ENCODE measurements at regions not wholly inside any gene's neighbourhood (a gene's known extent, or its start where the extent isn't known, plus 50 kb on each side); places are given as distances from the start of the nearest gene placed in this dataset.

DNA sequence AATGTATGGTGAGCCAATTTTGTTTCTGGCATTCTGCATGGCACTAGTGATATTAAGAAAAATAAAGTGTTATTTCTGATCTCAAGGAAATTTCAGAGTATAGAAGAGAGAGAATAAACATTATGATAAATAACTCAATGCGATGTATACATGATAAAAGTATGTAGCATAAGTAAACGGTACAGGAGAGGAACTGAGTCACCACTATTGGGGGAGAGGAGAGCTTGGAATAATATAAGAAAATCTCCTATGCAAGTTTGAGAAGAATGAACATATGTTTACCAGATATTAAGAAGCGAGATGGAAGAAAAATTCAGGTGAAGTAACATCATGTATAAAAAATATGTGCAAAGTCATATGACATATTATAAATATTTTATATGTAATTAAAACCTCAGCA is 1230.3 kb upstream of the CITED2 start:
- no peak overlapping the region for H3K27ac Mint-ChIP-seq (ENCODE audit: unreplicated experiment)
- H3K27me3 Mint-ChIP-seq (ENCODE audit: unreplicated experiment): no peaks in the 10 kb centered on the region
- H3K9me3 Mint-ChIP-seq (ENCODE audit: unreplicated experiment): no peaks in the 10 kb centered on the region
- no peaks in the 10 kb centered on the region for H3K4me1 Mint-ChIP-seq (ENCODE audit: low read depth, unreplicated experiment)
- no peaks in the 10 kb centered on the region for H3K36me3 Mint-ChIP-seq (ENCODE audit: unreplicated experiment)
- DNase-seq: no peak
- TF ChIP-seq, protein P1, sequence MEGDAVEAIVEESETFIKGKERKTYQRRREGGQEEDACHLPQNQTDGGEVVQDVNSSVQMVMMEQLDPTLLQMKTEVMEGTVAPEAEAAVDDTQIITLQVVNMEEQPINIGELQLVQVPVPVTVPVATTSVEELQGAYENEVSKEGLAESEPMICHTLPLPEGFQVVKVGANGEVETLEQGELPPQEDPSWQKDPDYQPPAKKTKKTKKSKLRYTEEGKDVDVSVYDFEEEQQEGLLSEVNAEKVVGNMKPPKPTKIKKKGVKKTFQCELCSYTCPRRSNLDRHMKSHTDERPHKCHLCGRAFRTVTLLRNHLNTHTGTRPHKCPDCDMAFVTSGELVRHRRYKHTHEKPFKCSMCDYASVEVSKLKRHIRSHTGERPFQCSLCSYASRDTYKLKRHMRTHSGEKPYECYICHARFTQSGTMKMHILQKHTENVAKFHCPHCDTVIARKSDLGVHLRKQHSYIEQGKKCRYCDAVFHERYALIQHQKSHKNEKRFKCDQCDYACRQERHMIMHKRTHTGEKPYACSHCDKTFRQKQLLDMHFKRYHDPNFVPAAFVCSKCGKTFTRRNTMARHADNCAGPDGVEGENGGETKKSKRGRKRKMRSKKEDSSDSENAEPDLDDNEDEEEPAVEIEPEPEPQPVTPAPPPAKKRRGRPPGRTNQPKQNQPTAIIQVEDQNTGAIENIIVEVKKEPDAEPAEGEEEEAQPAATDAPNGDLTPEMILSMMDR (IDR thresholded peaks at IDR 0.05; ENCODE audit: partially characterized antibody, unreplicated experiment): no peak
- H3K4me3 Mint-ChIP-seq (ENCODE audit: unreplicated experiment): no peak overlapping the region

DNA sequence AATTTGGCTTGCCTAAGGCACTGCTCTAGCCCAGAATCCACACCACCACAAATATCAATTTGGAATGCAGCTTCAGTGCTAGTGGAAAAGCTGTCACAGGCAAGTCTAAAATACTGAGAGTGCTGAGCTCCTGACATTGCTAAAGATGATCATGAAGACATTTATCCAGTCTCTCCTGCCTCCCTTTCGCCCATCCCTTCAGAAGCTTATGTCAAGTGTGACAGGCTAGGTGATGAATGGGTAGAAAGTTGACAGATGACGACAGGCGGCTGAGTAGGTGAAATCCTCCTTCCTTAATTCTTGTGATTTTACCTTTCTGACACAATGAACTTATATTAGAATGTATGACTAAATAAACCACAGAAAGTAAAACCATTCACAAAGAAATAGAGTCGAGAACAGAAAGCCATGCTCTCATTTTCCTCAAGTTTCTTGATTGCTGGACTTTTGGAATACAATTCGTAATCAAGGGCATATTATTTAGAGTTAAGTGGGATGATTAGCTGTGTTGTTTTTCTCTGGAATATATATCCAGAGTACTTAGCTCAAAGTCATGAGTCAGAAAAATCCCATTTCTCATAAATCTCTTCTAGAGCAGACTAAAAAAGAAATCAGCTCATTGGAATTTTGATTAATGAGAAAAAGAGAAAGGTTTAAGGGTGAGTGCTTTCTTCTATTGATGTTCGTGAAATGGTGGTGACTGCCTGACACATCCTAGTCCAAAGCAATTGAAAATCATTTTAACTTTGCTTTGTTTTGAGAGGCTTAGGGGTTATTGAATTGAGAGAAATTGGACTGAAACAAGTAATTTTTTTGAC is 1228.2 kb upstream of the CITED2 start:
- H3K36me3 Mint-ChIP-seq (ENCODE audit: unreplicated experiment): no peaks in the 10 kb centered on the region
- H3K4me1 Mint-ChIP-seq (ENCODE audit: low read depth, unreplicated experiment): no peaks in the 10 kb centered on the region
- H3K27ac Mint-ChIP-seq (ENCODE audit: unreplicated experiment): no peak overlapping the region
- TF ChIP-seq, protein P1 (IDR thresholded peaks at IDR 0.05; ENCODE audit: partially characterized antibody, unreplicated experiment): no peak
- no peaks in the 10 kb centered on the region for H3K9me3 Mint-ChIP-seq (ENCODE audit: unreplicated experiment)
- no peak for DNase-seq
- no peaks in the 10 kb centered on the region for H3K27me3 Mint-ChIP-seq (ENCODE audit: unreplicated experiment)
- H3K4me3 Mint-ChIP-seq (ENCODE audit: unreplicated experiment): no peak overlapping the region

DNA sequence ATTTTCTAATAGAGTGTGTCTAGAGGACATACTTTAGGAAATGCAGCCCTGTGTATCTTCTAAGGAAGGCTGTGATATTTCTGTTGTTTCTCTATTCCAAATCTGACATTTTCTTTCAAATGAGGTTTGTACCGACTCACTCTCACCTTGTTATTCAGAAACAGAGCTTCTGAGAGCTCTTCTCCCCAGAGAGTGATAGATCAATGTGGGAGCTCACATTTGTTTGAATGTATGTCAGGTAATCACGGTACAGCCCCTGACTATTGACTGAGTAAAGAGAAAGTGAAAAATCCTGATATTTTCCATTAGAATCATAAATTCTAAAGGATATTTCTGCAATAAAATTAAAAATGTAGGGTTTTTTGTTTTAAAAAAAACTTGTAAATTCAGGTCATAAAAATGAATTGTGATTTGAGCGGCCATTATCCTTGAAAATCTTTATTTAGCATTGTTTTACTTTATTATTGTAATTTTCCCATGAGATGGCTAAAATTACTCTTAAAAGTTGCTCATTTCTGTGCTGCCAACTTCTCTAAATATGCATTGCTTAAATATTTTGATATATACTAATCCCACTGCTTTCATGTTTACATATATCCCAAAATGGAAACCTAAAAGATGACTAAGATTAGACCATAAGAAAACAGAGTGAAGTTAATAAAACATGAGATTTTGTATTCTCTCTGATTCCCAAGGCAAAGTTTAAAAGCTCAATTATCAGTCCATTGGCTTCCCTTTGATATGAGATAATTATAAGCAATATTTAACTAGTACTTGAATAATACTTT is 1226.8 kb upstream of the CITED2 start:
- Mint-ChIP-seq H3K4me1 (ENCODE audit: low read depth, unreplicated experiment) (no peaks in the 10 kb centered on the region), H3K4me3 (ENCODE audit: unreplicated experiment) (no peak overlapping the region)

DNA sequence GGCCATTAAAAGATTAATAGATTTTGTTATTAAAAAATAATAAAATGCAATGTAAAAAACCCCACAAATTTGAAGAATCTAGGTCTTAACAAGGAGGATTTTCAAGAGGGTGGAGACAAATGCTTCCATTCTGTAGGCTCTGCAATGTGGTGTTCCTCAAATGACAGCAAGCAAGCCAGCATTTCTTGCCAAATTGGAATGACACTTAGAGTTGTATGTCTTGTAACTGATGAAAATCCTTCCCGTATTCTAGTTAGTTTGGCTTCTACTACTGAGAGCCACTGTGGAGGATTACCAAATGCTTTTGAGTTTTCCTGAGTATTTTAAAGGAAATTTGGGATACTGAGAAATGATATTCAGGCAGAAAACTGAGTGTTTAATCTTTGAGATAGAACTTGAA is 1225.5 kb upstream of the CITED2 start:
- no peaks in the 10 kb centered on the region for H3K36me3 Mint-ChIP-seq (ENCODE audit: unreplicated experiment)
- no peaks in the 10 kb centered on the region for H3K9me3 Mint-ChIP-seq (ENCODE audit: unreplicated experiment)

More for the DNA sequence above, 1226.8 kb upstream of the CITED2 start:
- Mint-ChIP-seq H3K27me3 (ENCODE audit: unreplicated experiment) (no peaks in the 10 kb centered on the region), H3K9me3 (ENCODE audit: unreplicated experiment) (no peaks in the 10 kb centered on the region), H3K27ac (ENCODE audit: unreplicated experiment) (no peak overlapping the region), H3K36me3 (ENCODE audit: unreplicated experiment) (no peaks in the 10 kb centered on the region)
- TF ChIP-seq, protein P1 (IDR thresholded peaks at IDR 0.05; ENCODE audit: partially characterized antibody, unreplicated experiment): no peak
- no peak for DNase-seq

More for the DNA sequence above, 1225.5 kb upstream of the CITED2 start:
- no peaks in the 10 kb centered on the region for H3K4me1 Mint-ChIP-seq (ENCODE audit: low read depth, unreplicated experiment)
- no peak for DNase-seq
- H3K27me3 Mint-ChIP-seq (ENCODE audit: unreplicated experiment): no peaks in the 10 kb centered on the region
- TF ChIP-seq, protein P1 (IDR thresholded peaks at IDR 0.05; ENCODE audit: partially characterized antibody, unreplicated experiment): no peak
- no peak overlapping the region for H3K4me3 Mint-ChIP-seq (ENCODE audit: unreplicated experiment)
- no peak overlapping the region for H3K27ac Mint-ChIP-seq (ENCODE audit: unreplicated experiment)

Measured in glutamatergic neuron (in vitro differentiated cells).